ENCODE measurements at regions not wholly inside any gene's neighbourhood (a gene's known extent, or its start where the extent isn't known, plus 50 kb on each side); places are given as distances from the start of the nearest gene placed in this dataset.
A peak's percentile ranks its signal among the peaks of the same experiment; 100 is the strongest.

DNA sequence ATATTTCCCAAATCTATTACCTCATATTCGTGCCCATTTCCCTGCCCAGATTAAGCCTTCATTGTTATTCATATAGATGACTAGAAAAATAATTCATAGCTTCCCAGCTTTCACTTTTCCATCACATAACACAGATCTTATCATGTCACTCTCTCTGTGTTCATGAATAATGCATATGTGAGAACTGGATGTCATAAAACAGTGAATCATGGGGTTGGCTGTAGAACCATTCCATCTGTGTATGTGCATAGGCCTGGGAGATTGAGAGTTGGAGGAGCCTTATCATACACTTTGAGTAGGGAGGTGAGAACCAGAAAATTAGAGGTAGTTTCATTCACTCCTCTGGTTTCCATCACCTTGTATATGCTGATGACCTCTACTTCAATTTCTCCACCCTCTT, 73.9 kb upstream of the RANBP6 start:
- TF ChIP-seq, protein P1, sequence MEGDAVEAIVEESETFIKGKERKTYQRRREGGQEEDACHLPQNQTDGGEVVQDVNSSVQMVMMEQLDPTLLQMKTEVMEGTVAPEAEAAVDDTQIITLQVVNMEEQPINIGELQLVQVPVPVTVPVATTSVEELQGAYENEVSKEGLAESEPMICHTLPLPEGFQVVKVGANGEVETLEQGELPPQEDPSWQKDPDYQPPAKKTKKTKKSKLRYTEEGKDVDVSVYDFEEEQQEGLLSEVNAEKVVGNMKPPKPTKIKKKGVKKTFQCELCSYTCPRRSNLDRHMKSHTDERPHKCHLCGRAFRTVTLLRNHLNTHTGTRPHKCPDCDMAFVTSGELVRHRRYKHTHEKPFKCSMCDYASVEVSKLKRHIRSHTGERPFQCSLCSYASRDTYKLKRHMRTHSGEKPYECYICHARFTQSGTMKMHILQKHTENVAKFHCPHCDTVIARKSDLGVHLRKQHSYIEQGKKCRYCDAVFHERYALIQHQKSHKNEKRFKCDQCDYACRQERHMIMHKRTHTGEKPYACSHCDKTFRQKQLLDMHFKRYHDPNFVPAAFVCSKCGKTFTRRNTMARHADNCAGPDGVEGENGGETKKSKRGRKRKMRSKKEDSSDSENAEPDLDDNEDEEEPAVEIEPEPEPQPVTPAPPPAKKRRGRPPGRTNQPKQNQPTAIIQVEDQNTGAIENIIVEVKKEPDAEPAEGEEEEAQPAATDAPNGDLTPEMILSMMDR (IDR thresholded peaks at IDR 0.05; ENCODE audit: low read depth, low read length): no peak
- DNase-seq (ENCODE audit: extremely low read depth, low read depth): no peak

- no peak for DNase-seq (ENCODE audit: extremely low read depth, low read depth)
- TF ChIP-seq, protein P1 (IDR thresholded peaks at IDR 0.05; ENCODE audit: low read depth, low read length): no peak
These were observed 70.7 kb upstream of the RANBP6 start for GRCh38 chr9:6086006-6086655.

DNA sequence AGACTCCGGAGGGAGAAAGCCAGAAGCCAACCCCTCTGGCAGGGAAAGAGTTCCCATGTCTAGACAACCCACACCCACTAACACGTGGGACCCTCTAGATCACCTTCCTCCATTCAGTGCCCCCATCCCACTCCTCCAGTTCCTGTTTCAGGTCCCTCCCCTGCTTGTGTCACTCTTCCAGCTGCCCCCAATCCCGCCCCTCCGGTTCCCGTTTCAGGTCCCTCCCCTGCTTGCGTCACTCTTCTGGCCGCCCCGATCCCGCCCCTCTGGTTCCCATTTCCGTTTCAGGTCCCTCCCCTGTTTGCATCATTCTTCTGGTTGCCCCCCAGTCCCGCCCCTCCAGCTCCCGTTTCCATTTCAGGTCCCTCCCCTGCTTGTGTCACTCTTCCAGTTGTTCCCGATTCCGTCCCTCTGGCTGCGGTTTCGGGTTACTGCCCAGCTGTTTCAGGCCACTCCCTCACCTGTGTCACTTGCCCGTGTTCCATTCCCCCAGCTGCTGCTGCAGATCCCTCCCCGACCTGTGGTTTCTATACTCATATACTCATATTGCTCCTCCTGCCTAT, 64.8 kb upstream of the RANBP6 start:
- DNase-seq (ENCODE audit: extremely low read depth, low read depth): peak; percentile 63
- TF ChIP-seq, protein P1 (IDR thresholded peaks at IDR 0.05; ENCODE audit: low read depth, low read length): no peak

DNA sequence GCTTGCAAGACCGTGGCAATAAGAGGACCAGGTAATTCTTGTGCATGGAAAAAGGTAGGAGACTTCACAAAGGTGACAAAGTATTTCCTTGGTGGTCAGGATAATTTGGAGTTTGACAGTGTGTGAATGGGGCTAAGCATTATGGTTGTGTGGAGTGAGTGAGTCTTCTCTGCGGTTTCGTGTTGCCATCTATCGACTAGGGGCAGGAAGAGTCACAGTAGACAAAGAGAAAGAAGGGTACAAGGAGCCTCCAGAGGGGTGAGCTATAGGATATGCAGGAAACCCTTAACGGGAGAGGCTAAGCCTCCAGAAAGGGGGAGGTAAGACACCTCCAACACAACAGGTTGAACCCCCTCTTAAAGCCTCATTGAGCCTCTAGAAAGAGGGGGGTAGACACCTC, 64.0 kb upstream of the RANBP6 start:
- TF ChIP-seq, protein P1 (IDR thresholded peaks at IDR 0.05; ENCODE audit: low read depth, low read length): no peak
- no peak for DNase-seq (ENCODE audit: extremely low read depth, low read depth)

DNA sequence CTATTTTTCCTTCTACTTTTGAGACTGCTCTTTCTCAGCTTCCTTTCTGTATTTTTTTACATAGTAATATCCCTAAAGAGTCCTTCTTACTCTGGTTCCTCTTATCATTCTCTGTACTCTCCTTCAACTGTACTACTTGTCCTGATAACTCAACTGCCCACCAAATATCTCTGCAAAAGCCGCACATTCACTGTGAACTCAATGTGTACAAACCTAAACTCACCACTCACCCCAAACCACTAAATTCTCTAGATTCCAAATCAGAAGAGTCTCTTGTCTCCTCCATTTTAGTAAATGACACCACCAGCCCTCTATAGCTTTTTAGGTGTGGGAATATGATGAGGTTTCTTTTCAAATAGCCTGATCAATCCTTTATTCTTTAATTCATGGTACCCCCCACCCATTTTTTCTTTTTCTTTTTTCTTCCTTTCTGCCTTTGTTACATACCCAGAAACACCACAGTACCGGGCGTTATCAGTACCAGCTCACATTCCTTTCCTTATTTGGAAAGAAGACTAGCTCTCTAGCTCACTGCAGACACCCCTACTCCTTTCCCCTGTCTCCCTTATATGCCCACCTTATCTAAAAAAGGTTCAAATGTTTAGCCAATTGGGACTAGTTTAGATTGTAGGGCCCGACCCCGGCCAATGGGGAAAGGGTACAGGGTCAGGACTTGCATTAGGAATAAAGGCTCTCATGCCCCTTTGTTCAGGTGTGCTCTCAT, 63.1 kb upstream of the RANBP6 start:
- TF ChIP-seq, protein P1 (IDR thresholded peaks at IDR 0.05; ENCODE audit: low read depth, low read length): no peak
- DNase-seq (ENCODE audit: extremely low read depth, low read depth): no peak

DNA sequence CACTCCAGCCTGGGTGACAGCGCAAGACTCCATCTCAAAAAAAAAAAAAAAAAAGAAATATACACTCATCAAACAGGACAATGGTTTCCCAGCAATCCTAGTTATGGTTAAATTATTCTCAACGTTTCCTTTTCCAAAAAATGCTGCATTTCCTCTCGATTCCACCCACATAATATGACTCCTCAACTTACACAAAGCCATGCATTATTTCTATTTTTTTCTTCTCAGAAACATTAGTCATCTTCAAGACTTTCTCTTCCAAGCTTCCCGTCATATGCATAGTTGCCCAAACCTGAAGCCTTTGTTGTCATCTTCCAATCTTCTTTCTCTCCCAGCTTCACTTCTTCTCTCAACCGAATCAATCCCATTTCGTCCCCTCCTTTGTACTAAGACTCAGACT, 61.4 kb upstream of the RANBP6 start:
- TF ChIP-seq, protein P1 (IDR thresholded peaks at IDR 0.05; ENCODE audit: low read depth, low read length): no peak
- DNase-seq (ENCODE audit: extremely low read depth, low read depth): no peak

- no peak for DNase-seq (ENCODE audit: extremely low read depth, low read depth)
- TF ChIP-seq, protein P1 (IDR thresholded peaks at IDR 0.05; ENCODE audit: low read depth, low read length): no peak
These were observed 58.3 kb upstream of the RANBP6 start for GRCh38 chr9:6073731-6074130.
